H9 (cell line): ENCODE measurements at regions not wholly inside any gene's neighbourhood (a gene's known extent, or its start where the extent isn't known, plus 50 kb on each side); places are given as distances from the start of the nearest gene placed in this dataset.

Experiments used
- DNase-seq: peaks from one replicate; pipeline ENCODE4 v3.0.0-alpha.2; 2017
- H2AFZ ChIP-seq: one replicate; pipeline ENCODE4 v1.6.1; 2013; ENCODE audit warnings: mild to moderate bottlenecking, low read length, control low read depth, moderate library complexity
- H2AK5ac ChIP-seq: 2 replicates; pipeline ENCODE4 v1.6.1; 2013; ENCODE audit warnings: low read length, control low read depth, mixed read lengths; ENCODE audit not compliant: insufficient read length
- H2BK120ac ChIP-seq: one replicate; pipeline ENCODE4 v1.6.1; 2013; ENCODE audit warnings: low read depth, mild to moderate bottlenecking, low read length, control low read depth, inconsistent platforms; ENCODE audit not compliant: poor library complexity, severe bottlenecking
- H2BK12ac ChIP-seq: 2 replicates; pipeline ENCODE4 v1.6.1; 2013; ENCODE audit warnings: low read length, control low read depth, mixed read lengths, low read depth; ENCODE audit not compliant: insufficient read length
- H2BK15ac ChIP-seq: 2 replicates; pipeline ENCODE4 v1.6.1; 2013; ENCODE audit warnings: low read depth, low read length, control low read depth
- H2BK20ac ChIP-seq: one replicate; pipeline ENCODE4 v1.6.1; 2013; ENCODE audit warnings: low read depth, mild to moderate bottlenecking, low read length, control low read depth, inconsistent platforms; ENCODE audit not compliant: poor library complexity, severe bottlenecking
- H2BK5ac ChIP-seq: 2 replicates; pipeline ENCODE4 v1.6.1; 2013; ENCODE audit warnings: low read length, control low read depth, mixed read lengths; ENCODE audit not compliant: insufficient read length
- H3K14ac ChIP-seq: 2 replicates; pipeline ENCODE4 v1.6.1; 2013; ENCODE audit warnings: low read length, control low read depth; ENCODE audit not compliant: insufficient read depth
- H3K18ac ChIP-seq: 2 replicates; pipeline ENCODE4 v1.6.1; 2013; ENCODE audit warnings: low read depth, mild to moderate bottlenecking, mixed read lengths, low read length, control low read depth; ENCODE audit not compliant: insufficient read length
- H3K23ac ChIP-seq: 2 replicates; pipeline ENCODE4 v1.6.1; 2013; ENCODE audit warnings: low read length, control low read depth, mixed read lengths, low read depth; ENCODE audit not compliant: insufficient read length
- H3K23me2 ChIP-seq: 2 replicates; pipeline ENCODE4 v1.6.1; 2013; ENCODE audit warnings: low read depth, mild to moderate bottlenecking, mixed read lengths, low read length, control low read depth; ENCODE audit not compliant: insufficient read length, poor library complexity, severe bottlenecking
- H3K27ac ChIP-seq: 2 replicates; pipeline ENCODE4 v1.5.1; 2013; ENCODE audit warnings: low read length, control low read depth, mixed read lengths, low read depth; ENCODE audit not compliant: insufficient read length
- H3K27me3 ChIP-seq: 2 replicates; pipeline ENCODE4 v1.6.1; 2013; ENCODE audit warnings: low read length, control low read depth, inconsistent platforms; ENCODE audit not compliant: insufficient read depth
- H3K4ac ChIP-seq: 2 replicates; pipeline ENCODE4 v1.6.1; 2013; ENCODE audit warnings: low read depth, mild to moderate bottlenecking, control low read depth, inconsistent platforms, low read length, moderate library complexity
- H3K4me1 ChIP-seq: 2 replicates; pipeline ENCODE4 v1.6.1; 2013; ENCODE audit warnings: low read length, control low read depth, inconsistent platforms; ENCODE audit not compliant: insufficient read depth
- H3K4me2 ChIP-seq: 2 replicates; pipeline ENCODE4 v1.6.1; 2013; ENCODE audit warnings: low read length, control low read depth, mixed read lengths; ENCODE audit not compliant: insufficient read length, insufficient read depth
- H3K56ac ChIP-seq: 2 replicates; pipeline ENCODE4 v1.6.1; 2013; ENCODE audit warnings: low read depth, mild to moderate bottlenecking, mixed read lengths, low read length, control low read depth; ENCODE audit not compliant: insufficient read length
- H3K79me1 ChIP-seq: 2 replicates; pipeline ENCODE4 v1.6.1; 2013; ENCODE audit warnings: low read depth, mild to moderate bottlenecking, moderate library complexity, low read length, control low read depth, inconsistent platforms; ENCODE audit not compliant: insufficient read depth, poor library complexity, severe bottlenecking
- H3K79me2 ChIP-seq: 2 replicates; pipeline ENCODE4 v1.6.1; 2013; ENCODE audit warnings: low read length, control low read depth, inconsistent platforms; ENCODE audit not compliant: insufficient read depth
- H3K9ac ChIP-seq: 2 replicates; pipeline ENCODE4 v1.6.1; 2013; ENCODE audit warnings: low read length, control low read depth, mixed read lengths; ENCODE audit not compliant: insufficient read length; ENCODE audit errors: extremely low read depth
- H3K9me3 ChIP-seq: one replicate; pipeline ENCODE4 v1.6.1; 2013; ENCODE audit warnings: low read depth, low read length, inconsistent platforms; ENCODE audit not compliant: control insufficient read depth
- H3T11ph ChIP-seq: one replicate; pipeline ENCODE4 v1.6.1; 2013; ENCODE audit warnings: mild to moderate bottlenecking, low read length, control low read depth, inconsistent platforms
- H4K20me1 ChIP-seq: one replicate; pipeline ENCODE4 v1.6.1; 2013; ENCODE audit not compliant: control insufficient read depth, insufficient read length, insufficient read depth
- H4K5ac ChIP-seq: 2 replicates; pipeline ENCODE4 v1.6.1; 2013; ENCODE audit warnings: low read depth, mild to moderate bottlenecking, mixed read lengths, low read length, control low read depth; ENCODE audit not compliant: insufficient read length
- H4K8ac ChIP-seq: replicated peaks from 2 replicates; pipeline ENCODE4 v1.6.1; 2013; ENCODE audit warnings: low read length, control low read depth, mixed read lengths, low read depth; ENCODE audit not compliant: insufficient read length
- H4K91ac ChIP-seq: 2 replicates; pipeline ENCODE4 v1.6.1; 2013; ENCODE audit warnings: low read depth, mild to moderate bottlenecking, moderate library complexity, mixed read lengths, low read length, control low read depth; ENCODE audit not compliant: insufficient read length
- H3K27ac Mint-ChIP-seq, 3 experiments: 2 replicates in 2 of 3; 3 replicates in 1 of 3; pipeline ENCODE4 v1.8.0; 2020 to 2021; ENCODE audit warnings: mixed read lengths in 3 of 3, mild to moderate bottlenecking in 1 of 3, moderate library complexity in 1 of 3
- H3K27me3 Mint-ChIP-seq: 2 replicates; pipeline ENCODE4 v1.8.0; 2021; ENCODE audit warnings: low read depth, mild to moderate bottlenecking, moderate library complexity, mixed read lengths
- H3K36me3 Mint-ChIP-seq, 3 experiments: 2 replicates in 2 of 3; 3 replicates in 1 of 3; pipeline ENCODE4 v1.8.0; 2020 to 2021; ENCODE audit warnings: low read depth in 3 of 3, mixed read lengths in 3 of 3; ENCODE audit not compliant: insufficient read depth in 1 of 3
- H3K4me1 Mint-ChIP-seq, 2 experiments: 2 replicates each; pipeline ENCODE4 v1.8.0; 2020; ENCODE audit warnings: mixed read lengths in 2 of 2
- H3K4me3 Mint-ChIP-seq, 2 experiments: 2 replicates in 1 of 2; 3 replicates in 1 of 2; pipeline ENCODE4 v1.8.0; 2020 to 2021; ENCODE audit warnings: mild to moderate bottlenecking in 2 of 2, mixed read lengths in 2 of 2, moderate library complexity in 1 of 2
- H3K9me3 Mint-ChIP-seq, 2 experiments: 2 replicates in 1 of 2; 3 replicates in 1 of 2; pipeline ENCODE4 v1.8.0; 2020; ENCODE audit warnings: mild to moderate bottlenecking in 2 of 2, mixed read lengths in 2 of 2, moderate library complexity in 1 of 2
- WGBS: extraction: QIAGEN DNeasy Blood & Tissue Kit; methylation state at CpG from one replicate; pipeline ENCODE4 v1.1.7; 2013; ENCODE audit warnings: missing lambda C conversion rate, low lambda C conversion rate, mixed read lengths; ENCODE audit not compliant: insufficient read length; ENCODE audit errors: extremely low coverage; 5-methylcytosine and 5-hydroxymethylcytosine counted together
- TF ChIP-seq, protein P1 (sequence below): fragments of 200-600 bp; sonication (generic); conservative IDR thresholded peaks from 3 replicates; pipeline ENCODE4 v1.8.0; 2021; ENCODE audit warnings: antibody characterized with exemption, mild to moderate bottlenecking

DNA sequence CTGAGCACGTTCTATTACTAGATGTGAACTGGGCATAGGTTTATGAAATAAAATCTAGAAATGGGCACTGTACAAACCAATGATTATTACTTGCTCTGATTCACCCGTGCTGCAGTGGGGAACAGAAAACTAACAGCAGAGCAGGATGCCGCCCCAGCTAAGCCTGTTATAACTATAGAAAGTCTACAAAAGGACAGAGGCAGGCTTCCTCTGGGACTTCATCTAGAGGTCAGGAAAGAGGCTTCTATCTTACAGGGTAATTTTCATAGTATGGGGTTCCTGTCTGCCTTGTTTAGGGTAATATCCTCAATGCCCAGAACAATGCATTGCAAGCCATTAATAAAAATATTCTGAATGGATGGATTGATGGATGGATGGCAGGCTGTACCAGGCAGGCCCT is 177.0 kb upstream of the TBL1XR1 start:
- Mint-ChIP-seq H3K4me1 (peaks cover 0 to 4% of the 10 kb centered on the region in 2 experiments; a peak in 1 of 4 replicates), H3K27ac (no peak overlapping the region), H3K4me3 (no peak overlapping the region), H3K27me3 (no peaks in the 10 kb centered on the region), H3K9me3 (peaks cover 3 to 5% of the 10 kb centered on the region in 2 experiments; a peak in 3 of 5 replicates), H3K36me3 (peaks cover 0 to 5% (median 0%) of the 10 kb centered on the region in 3 experiments; a peak in 3 of 7 replicates)
- no peak overlapping the region for H3K18ac ChIP-seq
- no peaks in the 10 kb centered on the region for H3K27me3 ChIP-seq
- no peak overlapping the region for H3K4ac ChIP-seq
- no peak overlapping the region for H2BK20ac ChIP-seq
- H3K4me1 ChIP-seq, result no peaks in the 10 kb centered on the region
- no peak overlapping the region for H2BK5ac ChIP-seq
- H3K27ac ChIP-seq, result no peak overlapping the region
- H3K14ac ChIP-seq, result no peak overlapping the region
- no peak overlapping the region for H3K23ac ChIP-seq
- H2BK15ac ChIP-seq, result no peak overlapping the region
- no peak overlapping the region for H4K8ac ChIP-seq
- no peak overlapping the region for H2BK12ac ChIP-seq
- no peak for DNase-seq
- H2AK5ac ChIP-seq, result no peak overlapping the region
- no peak overlapping the region for H4K91ac ChIP-seq
- H2BK120ac ChIP-seq, result no peak overlapping the region
- TF ChIP-seq, protein P1, sequence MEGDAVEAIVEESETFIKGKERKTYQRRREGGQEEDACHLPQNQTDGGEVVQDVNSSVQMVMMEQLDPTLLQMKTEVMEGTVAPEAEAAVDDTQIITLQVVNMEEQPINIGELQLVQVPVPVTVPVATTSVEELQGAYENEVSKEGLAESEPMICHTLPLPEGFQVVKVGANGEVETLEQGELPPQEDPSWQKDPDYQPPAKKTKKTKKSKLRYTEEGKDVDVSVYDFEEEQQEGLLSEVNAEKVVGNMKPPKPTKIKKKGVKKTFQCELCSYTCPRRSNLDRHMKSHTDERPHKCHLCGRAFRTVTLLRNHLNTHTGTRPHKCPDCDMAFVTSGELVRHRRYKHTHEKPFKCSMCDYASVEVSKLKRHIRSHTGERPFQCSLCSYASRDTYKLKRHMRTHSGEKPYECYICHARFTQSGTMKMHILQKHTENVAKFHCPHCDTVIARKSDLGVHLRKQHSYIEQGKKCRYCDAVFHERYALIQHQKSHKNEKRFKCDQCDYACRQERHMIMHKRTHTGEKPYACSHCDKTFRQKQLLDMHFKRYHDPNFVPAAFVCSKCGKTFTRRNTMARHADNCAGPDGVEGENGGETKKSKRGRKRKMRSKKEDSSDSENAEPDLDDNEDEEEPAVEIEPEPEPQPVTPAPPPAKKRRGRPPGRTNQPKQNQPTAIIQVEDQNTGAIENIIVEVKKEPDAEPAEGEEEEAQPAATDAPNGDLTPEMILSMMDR, result no peak
- no peak overlapping the region for H2AFZ ChIP-seq
- no peak overlapping the region for H3K56ac ChIP-seq
- no peak overlapping the region for H3K4me2 ChIP-seq
- no peaks in the 10 kb centered on the region for H3K79me2 ChIP-seq
- H4K20me1 ChIP-seq, result no peaks in the 10 kb centered on the region
- no peak overlapping the region for H3K9ac ChIP-seq
- no peak overlapping the region for H4K5ac ChIP-seq
- H3K23me2 ChIP-seq, result no peaks in the 10 kb centered on the region
- no peak overlapping the region for H3T11ph ChIP-seq
- WGBS, result no CpG with 5 or more reads among the region's 3 CpGs
- no peaks in the 10 kb centered on the region for H3K79me1 ChIP-seq
- no peaks in the 10 kb centered on the region for H3K9me3 ChIP-seq
